H1 (cell line): ENCODE measurements at regions not wholly inside any gene's neighbourhood (a gene's known extent, or its start where the extent isn't known, plus 50 kb on each side); places are given as distances from the start of the nearest gene placed in this dataset.

ENCODE experiments used
- CHD7 ChIP-seq: fragments of 300-600 bp; sonication (generic); IDR thresholded peaks from 2 replicates; pipeline ENCODE4 v1.7.1; 2012; ENCODE audit warnings: low read length, moderate library complexity, mild to moderate bottlenecking, inconsistent platforms; ENCODE audit not compliant: insufficient replicate concordance
- FOSL1 ChIP-seq: IDR thresholded peaks from 2 replicates; pipeline ENCODE4 v1.6.1; 2011; ENCODE audit warnings: mild to moderate bottlenecking, low read depth, low read length, moderate library complexity; ENCODE audit not compliant: insufficient read depth

- TF ChIP-seq CHD7 (no peak), FOSL1 (no peak)
These were observed 225.3 kb upstream of the CXorf66 start (continued) for GRCh38 chrX:140190441-140191108.
